ENCODE measurements at regions not wholly inside any gene's neighbourhood (a gene's known extent, or its start where the extent isn't known, plus 50 kb on each side); places are given as distances from the start of the nearest gene placed in this dataset.

GRCh38 chr9:1201901-1202300 lies 151.7 kb downstream of the DMRT2 start:
- DNase-seq (ENCODE audit: low read depth), result no peak

DNA sequence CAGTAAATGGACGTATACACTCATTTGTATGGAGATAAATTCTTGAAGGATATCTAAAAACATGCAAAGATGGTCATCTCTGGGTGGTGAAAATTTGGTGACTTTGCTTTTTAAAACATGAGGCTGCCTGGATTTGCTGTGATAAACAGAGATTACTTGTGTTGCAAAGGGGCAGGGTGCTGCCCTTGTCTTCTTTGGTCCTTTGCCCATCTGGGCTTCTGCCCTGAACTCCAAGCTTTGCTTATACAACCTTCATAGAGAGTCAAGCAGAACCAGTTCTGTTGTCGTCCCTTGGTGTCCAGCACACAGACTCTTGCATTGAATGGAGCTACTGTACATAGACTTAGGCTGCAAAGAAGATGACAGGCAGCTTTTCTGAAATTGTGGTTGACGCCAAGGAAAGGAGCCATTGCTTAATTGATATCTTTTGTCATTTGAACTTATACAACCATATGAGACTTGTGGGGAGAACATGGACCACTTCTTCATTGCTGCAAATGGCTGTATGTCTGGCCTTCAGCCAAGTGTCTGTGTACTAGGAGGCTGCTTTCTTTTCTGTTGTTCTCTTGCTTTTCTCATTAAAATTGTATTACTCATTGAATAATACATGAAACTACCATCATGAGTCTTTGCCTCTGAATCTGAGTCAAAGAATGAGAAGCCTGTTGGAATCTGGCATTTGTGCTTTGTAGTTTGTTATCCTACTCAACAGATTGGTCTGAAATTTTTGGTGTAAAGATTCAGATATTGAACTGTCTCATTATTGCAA lies 152.5 kb downstream of the DMRT2 start:
- no peak for DNase-seq (ENCODE audit: low read depth)

DNA sequence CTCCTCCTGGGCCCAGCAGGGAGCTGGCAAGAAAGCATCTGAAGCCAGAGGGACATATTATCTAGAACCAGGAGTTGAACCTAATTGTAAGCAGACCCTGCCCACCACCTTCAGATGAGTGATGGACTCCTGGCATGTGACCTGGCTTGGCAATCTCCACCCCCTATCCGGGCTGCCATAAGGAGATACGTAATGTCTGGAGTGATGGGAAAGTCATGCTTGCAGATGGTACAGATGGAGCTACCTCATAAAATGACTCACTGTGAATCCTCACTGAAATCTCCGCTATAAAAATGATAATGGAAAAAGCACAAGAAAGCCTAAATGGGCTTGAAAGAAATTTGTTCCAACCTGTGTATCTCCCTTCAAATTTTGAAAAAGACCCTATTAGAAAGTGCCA lies 157.5 kb downstream of the DMRT2 start:
- no peak for DNase-seq (ENCODE audit: low read depth)

GRCh38 chr9:1208157-1208556 lies 158.0 kb downstream of the DMRT2 start:
- DNase-seq (ENCODE audit: low read depth), result no peak

DNA sequence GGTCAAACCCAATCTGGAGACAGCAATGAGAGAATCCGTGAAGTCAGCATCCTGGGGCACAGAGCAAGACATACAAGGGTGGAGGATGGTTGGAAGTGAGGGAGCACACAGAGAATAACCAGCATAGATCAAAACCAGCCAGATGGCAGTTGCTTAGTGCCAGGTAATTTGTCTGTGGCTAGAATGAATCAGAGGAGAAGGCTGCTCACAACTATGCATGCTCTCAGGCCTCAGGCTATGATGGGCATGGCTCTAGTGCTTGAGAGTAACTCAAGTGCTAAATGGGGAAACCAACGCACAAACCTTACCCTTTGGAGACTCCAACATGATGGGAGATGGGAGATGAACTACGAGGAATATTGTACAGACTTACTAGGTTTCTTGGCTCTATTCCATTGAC lies 160.8 kb downstream of the DMRT2 start:
- DNase-seq (ENCODE audit: low read depth), result no peak

GRCh38 chr9:1216532-1216931 lies 166.4 kb downstream of the DMRT2 start:
- no peak for DNase-seq (ENCODE audit: low read depth)

GRCh38 chr9:1217076-1217475 lies 166.9 kb downstream of the DMRT2 start:
- no peak for DNase-seq (ENCODE audit: low read depth)

GRCh38 chr9:1219284-1219683 lies 169.1 kb downstream of the DMRT2 start:
- no peak for DNase-seq (ENCODE audit: low read depth)

DNA sequence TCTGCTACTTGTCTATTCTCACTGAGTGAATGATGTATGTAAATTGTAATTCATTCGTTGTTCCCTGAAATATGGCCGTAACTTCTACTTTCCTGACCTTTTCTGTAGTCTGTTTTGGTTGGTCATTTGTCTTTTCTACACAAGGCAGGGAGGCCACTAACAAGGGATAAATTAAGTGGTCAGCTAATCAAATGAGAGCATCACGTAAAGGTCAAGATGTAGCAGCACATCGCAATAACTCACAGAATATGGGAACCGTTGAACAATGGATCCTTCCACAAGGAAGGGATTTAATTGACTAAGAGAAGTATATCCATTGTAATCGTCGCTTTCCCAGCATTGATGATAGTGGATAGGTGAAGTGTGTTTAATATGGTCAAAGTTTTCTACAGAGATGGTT lies 171.1 kb downstream of the DMRT2 start:
- DNase-seq (ENCODE audit: low read depth), result no peak

- no peak for DNase-seq (ENCODE audit: low read depth)
Observed at GRCh38 chr9:1222511-1222910, 172.4 kb downstream of the DMRT2 start.

DNA sequence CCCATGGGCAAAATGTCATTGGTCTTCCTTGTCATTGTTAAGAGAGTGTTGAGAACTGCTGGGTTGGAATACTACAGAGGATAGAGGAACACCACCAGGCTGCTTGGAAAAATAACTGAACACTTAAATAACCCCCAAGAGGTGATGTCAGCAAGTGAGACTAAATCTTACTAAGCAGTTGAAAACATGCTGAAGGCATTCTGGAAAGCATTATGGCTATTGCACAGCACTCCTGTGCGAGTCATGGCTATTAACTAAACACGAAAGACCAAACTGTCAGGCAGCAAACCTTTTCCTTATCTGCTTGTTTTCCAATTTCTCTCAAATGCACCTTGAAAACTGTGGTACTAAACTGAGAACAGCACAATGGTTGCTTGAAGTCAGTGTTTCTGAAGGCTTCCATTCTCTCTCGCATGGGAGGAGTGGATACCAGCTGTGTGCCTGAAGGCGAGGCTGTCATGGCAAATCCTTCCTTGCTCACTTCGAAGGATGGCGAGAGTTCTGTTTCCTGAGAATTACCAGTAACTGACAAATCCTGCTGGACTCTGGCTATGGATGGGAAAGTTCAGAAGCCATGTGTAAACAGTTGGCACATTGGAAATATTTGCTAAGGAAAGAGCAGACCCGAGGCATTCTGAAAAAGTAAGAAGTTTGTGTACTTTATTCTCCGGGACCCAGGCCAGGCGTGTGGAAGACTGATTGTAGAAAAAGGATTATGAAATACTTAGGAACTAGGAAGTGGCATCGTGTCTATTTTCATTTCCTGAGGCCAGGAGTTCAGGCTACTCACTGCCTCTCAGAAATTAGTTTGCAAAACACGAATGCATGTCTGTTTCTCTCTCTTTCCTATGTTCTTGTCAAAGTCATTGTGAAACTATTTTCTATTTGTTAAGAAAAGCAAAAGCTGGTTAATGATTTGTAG lies 182.1 kb downstream of the DMRT2 start:
- DNase-seq (ENCODE audit: low read depth), result no peak

DNA sequence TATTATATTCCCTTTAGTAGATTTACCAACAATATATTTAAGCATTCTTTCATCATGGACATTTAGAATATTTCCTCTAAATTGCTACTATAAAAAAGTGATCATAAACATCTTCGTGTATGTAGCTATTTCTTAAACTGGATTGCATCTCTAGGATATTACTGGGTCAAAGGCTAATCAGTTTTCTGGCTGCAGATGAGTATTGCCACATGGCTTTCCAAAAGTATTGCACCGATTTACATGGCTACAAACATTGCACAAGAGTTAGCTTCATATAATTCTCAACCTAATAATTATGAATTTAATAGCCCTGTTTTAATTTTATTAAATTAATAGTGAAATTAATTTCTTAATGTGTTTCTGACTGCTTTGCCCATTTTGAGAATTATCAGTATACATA lies 183.4 kb downstream of the DMRT2 start:
- no peak for DNase-seq (ENCODE audit: low read depth)

- DNase-seq (ENCODE audit: low read depth), result no peak
Observed at GRCh38 chr9:1235650-1236049, 185.5 kb downstream of the DMRT2 start.

GRCh38 chr9:1236061-1236460 lies 185.9 kb downstream of the DMRT2 start:
- DNase-seq (ENCODE audit: low read depth), result no peak

GRCh38 chr9:1238407-1238806 lies 188.2 kb downstream of the DMRT2 start:
- no peak for DNase-seq (ENCODE audit: low read depth)

DNA sequence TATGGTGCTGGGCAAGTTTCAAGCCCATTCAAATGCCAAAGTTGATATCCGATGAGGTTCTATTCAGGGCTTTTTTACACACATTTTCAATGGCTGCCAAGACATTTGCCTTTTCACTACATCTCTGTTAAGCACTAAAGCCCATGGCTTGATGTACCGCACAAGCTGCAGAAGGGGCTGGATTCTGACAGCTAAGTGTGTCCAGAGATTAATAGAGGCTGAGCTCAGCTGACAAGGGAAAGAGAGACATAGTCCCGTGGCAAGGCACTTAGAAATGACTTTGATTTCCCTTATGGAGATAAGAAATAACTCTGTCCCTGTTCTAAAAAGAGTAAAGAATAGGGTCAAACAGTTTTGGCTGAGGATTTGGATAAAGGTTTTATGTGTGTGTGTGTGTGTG lies 198.6 kb downstream of the DMRT2 start:
- no peak for DNase-seq (ENCODE audit: low read depth)

GRCh38 chr9:1253064-1253979 lies 203.2 kb downstream of the DMRT2 start:
- DNase-seq (ENCODE audit: low read depth), result no peak

DNA sequence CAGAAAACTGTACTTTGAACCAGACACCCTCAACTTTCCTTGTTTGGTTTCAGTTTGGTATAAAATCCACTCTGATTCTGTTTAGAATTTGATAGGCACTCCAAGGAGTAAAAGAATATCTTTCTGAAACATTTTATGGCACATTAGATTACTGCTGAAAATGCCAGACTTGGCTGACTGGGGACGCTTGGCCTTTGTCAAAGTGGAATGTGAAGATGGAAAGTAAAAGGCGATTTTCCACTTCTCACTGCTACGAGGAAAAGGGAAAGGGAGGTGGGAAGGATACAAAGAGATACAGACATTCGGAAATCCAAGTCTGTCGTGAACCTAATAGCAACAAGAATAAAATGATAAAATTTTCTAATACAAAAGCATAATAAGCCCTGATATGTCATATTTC lies 203.9 kb downstream of the DMRT2 start:
- DNase-seq (ENCODE audit: low read depth), result no peak

GRCh38 chr9:1256178-1256577 lies 206.0 kb downstream of the DMRT2 start:
- DNase-seq (ENCODE audit: low read depth), result no peak

DNA sequence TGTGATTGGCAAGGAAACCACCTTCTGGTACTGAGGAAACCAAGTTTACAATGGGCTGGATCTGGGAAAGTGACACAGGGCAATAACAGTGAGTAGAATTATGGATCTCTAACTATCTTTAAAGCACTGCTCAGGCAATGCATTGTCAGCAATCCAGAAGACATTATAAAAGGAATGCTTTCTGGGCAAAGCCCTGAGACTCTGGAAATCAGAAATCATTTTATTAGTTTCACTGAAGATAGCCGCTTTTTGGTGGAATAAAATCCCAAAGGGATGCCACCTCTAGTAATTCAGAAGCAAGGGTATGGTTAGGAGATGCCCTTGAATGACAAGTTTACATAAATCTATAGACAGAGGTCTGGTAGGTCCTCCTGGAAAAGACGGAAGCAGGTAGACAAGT lies 211.1 kb downstream of the DMRT2 start:
- no peak for DNase-seq (ENCODE audit: low read depth)

DNA sequence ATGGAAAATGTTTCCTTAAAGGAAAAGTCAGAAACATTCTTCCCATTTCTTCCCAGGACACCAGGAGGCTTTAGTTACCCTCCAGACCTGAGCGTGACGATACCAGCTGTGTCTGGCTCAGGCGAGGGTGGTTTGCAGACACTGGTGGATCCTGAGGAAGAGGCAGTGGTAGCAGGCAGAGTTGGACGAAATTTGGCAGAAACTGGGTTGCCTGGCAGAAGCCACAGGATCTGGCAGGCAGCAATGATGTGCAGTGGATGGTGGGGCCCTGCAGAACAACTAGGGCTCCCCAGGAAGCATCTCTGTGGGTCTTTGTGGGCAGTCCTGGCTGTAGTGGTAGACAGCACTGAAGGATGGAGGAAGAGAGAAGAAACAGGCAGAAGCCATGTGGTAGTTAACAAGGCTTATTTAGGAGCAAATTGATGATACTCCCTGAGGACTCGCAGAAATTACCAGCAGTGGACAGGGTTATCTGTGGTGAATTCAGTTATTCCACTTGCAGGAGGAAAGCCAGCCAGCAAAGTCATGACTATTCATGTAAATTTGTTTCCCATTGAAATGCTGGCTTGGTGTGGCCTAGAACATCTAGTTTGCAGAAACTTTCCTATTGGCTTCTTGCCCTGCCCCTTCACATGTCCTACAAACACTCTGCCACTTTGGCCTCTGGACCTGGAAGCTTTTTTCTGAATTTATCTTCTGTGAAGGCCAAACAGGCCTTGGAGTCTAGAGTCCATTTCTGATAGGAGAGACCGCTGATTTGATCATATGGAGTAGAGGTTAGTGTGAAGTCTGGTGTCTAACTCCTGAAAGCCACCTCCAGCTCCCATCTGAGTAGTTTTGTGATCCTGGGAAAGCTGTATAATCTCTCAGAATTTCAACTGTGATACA lies 212.0 kb downstream of the DMRT2 start:
- DNase-seq (ENCODE audit: low read depth), result no peak

Data from RPMI7951 (cell line).